DOHH2 (cell line): ENCODE measurements at regions not wholly inside any gene's neighbourhood (a gene's known extent, or its start where the extent isn't known, plus 50 kb on each side); places are given as distances from the start of the nearest gene placed in this dataset.

Experiments
- H3F3A ChIP-seq: fragments of 200-600 bp; sonication (generic), shearing (Covaris generic); 2 replicates; pipeline ENCODE4 v1.6.0; 2016; ENCODE audit warnings: antibody characterized with exemption, mild to moderate bottlenecking; ENCODE audit not compliant: control insufficient read depth, insufficient read depth
- H3K27ac ChIP-seq: fragments of 200-600 bp; sonication (generic); 2 replicates; pipeline ENCODE4 v1.5.1; 2014; ENCODE audit warnings: low read depth, mild to moderate bottlenecking, low read length, moderate library complexity
- H3K27me3 ChIP-seq: fragments of 200-600 bp; sonication (generic); 2 replicates; pipeline ENCODE4 v1.6.1; 2014; ENCODE audit warnings: mild to moderate bottlenecking, low read length, mixed read lengths; ENCODE audit not compliant: control insufficient read depth
- H3K36me3 ChIP-seq: fragments of 200-600 bp; sonication (generic); 2 replicates; pipeline ENCODE4 v1.6.1; 2014; ENCODE audit warnings: mild to moderate bottlenecking, low read length, moderate library complexity, mixed read lengths; ENCODE audit not compliant: control insufficient read depth
- H3K4me1 ChIP-seq: fragments of 200-600 bp; sonication (generic); 2 replicates; pipeline ENCODE4 v1.6.1; 2014; ENCODE audit warnings: mild to moderate bottlenecking, low read length, mixed read lengths; ENCODE audit not compliant: control insufficient read depth
- H3K4me2 ChIP-seq: fragments of 200-600 bp; sonication (generic); 2 replicates; pipeline ENCODE4 v1.6.0; 2014; ENCODE audit warnings: mild to moderate bottlenecking, low read length, moderate library complexity
- H3K4me3 ChIP-seq: fragments of 200-600 bp; sonication (generic); 2 replicates; pipeline ENCODE4 v1.5.1; 2014; ENCODE audit warnings: mild to moderate bottlenecking, low read length, mixed read lengths
- H3K79me2 ChIP-seq: fragments of 200-600 bp; sonication (generic); 2 replicates; pipeline ENCODE4 v1.6.1; 2014; ENCODE audit warnings: mild to moderate bottlenecking, low read length, mixed read lengths; ENCODE audit not compliant: control insufficient read depth
- H3K9me2 ChIP-seq: fragments of 200-600 bp; sonication (generic); replicated peaks from 2 replicates; pipeline ENCODE4 v1.6.1; 2014; ENCODE audit warnings: mild to moderate bottlenecking, low read length, mixed read lengths; ENCODE audit not compliant: control insufficient read depth
- H3K9me3 ChIP-seq: fragments of 200-600 bp; sonication (generic); 2 replicates; pipeline ENCODE4 v1.6.1; 2014; ENCODE audit warnings: antibody characterized with exemption, low read length, mixed read lengths; ENCODE audit not compliant: control insufficient read depth, insufficient read depth
- H4K20me1 ChIP-seq: fragments of 200-600 bp; sonication (generic); 2 replicates; pipeline ENCODE4 v1.6.0; 2014; ENCODE audit warnings: low read depth, mild to moderate bottlenecking, antibody characterized with exemption, low read length, moderate library complexity; ENCODE audit not compliant: control insufficient read depth, insufficient read depth
- EZH2phosphoT487 ChIP-seq: fragments of 200-600 bp; sonication (generic); IDR thresholded peaks from 2 replicates; pipeline ENCODE4 v1.6.1; 2017; ENCODE audit warnings: borderline replicate concordance, mild to moderate bottlenecking, antibody characterized with exemption, low read length, moderate library complexity, mixed read lengths
- TF ChIP-seq, protein P1 (sequence below): fragments of 200-600 bp; sonication (generic); IDR thresholded peaks from one replicate; pipeline ENCODE4 v1.5.1; 2014; ENCODE audit warnings: antibody characterized with exemption, mild to moderate bottlenecking, low read depth, low read length; ENCODE audit not compliant: poor library complexity, severe bottlenecking

DNA sequence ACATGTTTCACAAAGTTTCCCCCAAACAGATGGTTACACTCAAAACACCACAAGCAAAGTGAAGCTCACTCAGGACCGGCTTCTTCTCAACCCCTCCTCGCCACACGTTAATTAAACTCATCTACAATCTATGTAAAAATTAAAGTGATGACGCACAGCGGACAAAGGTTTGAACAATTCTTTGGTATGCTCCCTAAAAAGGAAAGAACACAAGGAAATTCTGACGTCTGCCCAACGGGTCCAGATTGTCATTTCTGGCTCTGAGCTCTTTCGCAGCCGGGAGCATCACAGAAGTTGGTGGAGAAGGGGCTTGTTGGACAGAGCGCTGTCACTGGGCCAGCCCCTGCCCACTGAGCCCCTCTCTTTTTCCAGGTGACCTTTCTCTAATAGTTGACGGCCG, 173.7 kb upstream of the CHRNA7 start:
- Histone ChIP-seq H3K27me3 (peaks cover 4% of the 10 kb centered on the region), H3K4me1 (peaks cover 3% of the 10 kb centered on the region; the same call in 1 of the 2 replicates), H3K79me2 (no peaks in the 10 kb centered on the region), H3K9me3 (no peaks in the 10 kb centered on the region), H3K4me2 (no peak overlapping the region), H3K27ac (no peak overlapping the region), H4K20me1 (no peaks in the 10 kb centered on the region), H3K9me2 (no peaks in the 10 kb centered on the region), H3K4me3 (no peak overlapping the region), H3F3A (no peaks in the 10 kb centered on the region), H3K36me3 (no peaks in the 10 kb centered on the region)
- TF ChIP-seq, protein P1, sequence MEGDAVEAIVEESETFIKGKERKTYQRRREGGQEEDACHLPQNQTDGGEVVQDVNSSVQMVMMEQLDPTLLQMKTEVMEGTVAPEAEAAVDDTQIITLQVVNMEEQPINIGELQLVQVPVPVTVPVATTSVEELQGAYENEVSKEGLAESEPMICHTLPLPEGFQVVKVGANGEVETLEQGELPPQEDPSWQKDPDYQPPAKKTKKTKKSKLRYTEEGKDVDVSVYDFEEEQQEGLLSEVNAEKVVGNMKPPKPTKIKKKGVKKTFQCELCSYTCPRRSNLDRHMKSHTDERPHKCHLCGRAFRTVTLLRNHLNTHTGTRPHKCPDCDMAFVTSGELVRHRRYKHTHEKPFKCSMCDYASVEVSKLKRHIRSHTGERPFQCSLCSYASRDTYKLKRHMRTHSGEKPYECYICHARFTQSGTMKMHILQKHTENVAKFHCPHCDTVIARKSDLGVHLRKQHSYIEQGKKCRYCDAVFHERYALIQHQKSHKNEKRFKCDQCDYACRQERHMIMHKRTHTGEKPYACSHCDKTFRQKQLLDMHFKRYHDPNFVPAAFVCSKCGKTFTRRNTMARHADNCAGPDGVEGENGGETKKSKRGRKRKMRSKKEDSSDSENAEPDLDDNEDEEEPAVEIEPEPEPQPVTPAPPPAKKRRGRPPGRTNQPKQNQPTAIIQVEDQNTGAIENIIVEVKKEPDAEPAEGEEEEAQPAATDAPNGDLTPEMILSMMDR, result no peak
- no peak for TF ChIP-seq EZH2phosphoT487

DNA sequence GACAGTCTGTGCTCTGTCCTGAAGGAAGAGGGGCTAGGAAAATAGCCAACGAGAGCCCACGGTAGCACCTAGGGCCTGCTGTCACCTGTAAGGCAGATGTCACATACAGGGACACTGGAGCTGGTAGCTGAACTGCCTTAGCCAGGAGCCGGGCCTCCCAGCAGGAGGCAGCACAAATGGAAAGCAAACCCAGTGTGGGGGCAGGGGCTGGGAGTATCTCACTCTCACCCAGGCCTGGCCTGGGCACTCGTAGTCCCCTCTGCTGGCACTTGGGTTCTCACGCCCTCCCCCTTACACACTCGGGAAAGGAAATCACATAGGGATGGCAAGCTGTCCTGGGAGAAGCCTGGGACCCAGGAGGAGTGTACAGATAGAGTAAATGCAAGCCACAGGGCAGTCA, 173.1 kb upstream of the CHRNA7 start:
- Histone ChIP-seq H3K4me3 (no peak overlapping the region), H3F3A (no peaks in the 10 kb centered on the region), H3K9me2 (no peaks in the 10 kb centered on the region), H3K9me3 (no peaks in the 10 kb centered on the region), H3K4me1 (peaks cover 3% of the 10 kb centered on the region; the same call in 1 of the 2 replicates), H3K36me3 (no peaks in the 10 kb centered on the region), H3K79me2 (no peaks in the 10 kb centered on the region), H3K4me2 (no peak overlapping the region), H3K27me3 (peaks cover 9% of the 10 kb centered on the region), H4K20me1 (no peaks in the 10 kb centered on the region), H3K27ac (no peak overlapping the region)
- TF ChIP-seq EZH2phosphoT487, result no peak
- TF ChIP-seq, protein P1, result no peak

- no peaks in the 10 kb centered on the region for H3K79me2 ChIP-seq
- TF ChIP-seq EZH2phosphoT487, result no peak
- TF ChIP-seq, protein P1, result no peak
These were observed 172.3 kb upstream of the CHRNA7 start for GRCh38 chr15:31858026-31858425.

More at GRCh38 chr15:31858026-31858425, 172.3 kb upstream of the CHRNA7 start:
- Histone ChIP-seq H3K4me2 (no peak overlapping the region), H3K36me3 (no peaks in the 10 kb centered on the region), H3K9me3 (no peaks in the 10 kb centered on the region), H4K20me1 (no peaks in the 10 kb centered on the region), H3K27ac (no peak overlapping the region), H3K9me2 (no peaks in the 10 kb centered on the region), H3K4me1 (peaks cover 3% of the 10 kb centered on the region; the same call in 1 of the 2 replicates), H3K27me3 (peaks cover 11% of the 10 kb centered on the region), H3K4me3 (no peak overlapping the region), H3F3A (no peaks in the 10 kb centered on the region)
